AG10803 (cell line): ENCODE measurements at regions not wholly inside any gene's neighbourhood (a gene's known extent, or its start where the extent isn't known, plus 50 kb on each side); places are given as distances from the start of the nearest gene placed in this dataset.

Source experiments
- DNase-seq: peaks from one replicate; pipeline ENCODE4 v3.0.0; 2010; ENCODE audit warnings: low read depth
- H3K4me3 ChIP-seq: 2 replicates; pipeline ENCODE4 v1.5.1; 2011; ENCODE audit warnings: mild to moderate bottlenecking, low read length, control low read depth
- TF ChIP-seq, protein P1 (sequence below): conservative IDR thresholded peaks from 2 replicates; pipeline ENCODE4 v1.5.1; 2011; ENCODE audit warnings: mild to moderate bottlenecking, low read length, control low read depth, inconsistent platforms

- TF ChIP-seq, protein P1, sequence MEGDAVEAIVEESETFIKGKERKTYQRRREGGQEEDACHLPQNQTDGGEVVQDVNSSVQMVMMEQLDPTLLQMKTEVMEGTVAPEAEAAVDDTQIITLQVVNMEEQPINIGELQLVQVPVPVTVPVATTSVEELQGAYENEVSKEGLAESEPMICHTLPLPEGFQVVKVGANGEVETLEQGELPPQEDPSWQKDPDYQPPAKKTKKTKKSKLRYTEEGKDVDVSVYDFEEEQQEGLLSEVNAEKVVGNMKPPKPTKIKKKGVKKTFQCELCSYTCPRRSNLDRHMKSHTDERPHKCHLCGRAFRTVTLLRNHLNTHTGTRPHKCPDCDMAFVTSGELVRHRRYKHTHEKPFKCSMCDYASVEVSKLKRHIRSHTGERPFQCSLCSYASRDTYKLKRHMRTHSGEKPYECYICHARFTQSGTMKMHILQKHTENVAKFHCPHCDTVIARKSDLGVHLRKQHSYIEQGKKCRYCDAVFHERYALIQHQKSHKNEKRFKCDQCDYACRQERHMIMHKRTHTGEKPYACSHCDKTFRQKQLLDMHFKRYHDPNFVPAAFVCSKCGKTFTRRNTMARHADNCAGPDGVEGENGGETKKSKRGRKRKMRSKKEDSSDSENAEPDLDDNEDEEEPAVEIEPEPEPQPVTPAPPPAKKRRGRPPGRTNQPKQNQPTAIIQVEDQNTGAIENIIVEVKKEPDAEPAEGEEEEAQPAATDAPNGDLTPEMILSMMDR: no peak
- no peak overlapping the region for H3K4me3 ChIP-seq
- no peak for DNase-seq
Measured at GRCh38 chr7:51732951-51733350, 416.3 kb upstream of the COBL start.

DNA sequence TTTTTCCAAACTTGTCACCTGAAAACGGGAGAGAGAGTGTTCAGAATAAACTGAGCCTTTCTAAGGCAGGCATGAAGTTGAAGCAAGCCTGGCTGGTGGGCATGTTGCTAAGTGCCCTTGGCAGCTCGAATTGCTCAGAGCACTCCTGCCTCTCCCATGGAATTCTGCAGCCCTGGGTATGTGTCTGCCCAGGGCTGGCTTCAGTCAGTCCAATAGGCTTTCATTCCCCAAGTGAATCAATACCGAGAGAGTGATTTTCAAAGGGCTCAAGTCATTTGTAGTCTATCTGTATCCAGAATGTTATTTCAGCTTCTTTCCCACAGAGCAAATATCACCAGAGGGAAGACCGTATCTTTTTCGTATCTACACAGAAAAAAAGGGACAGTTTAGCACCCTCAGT, 415.5 kb upstream of the COBL start:
- no peak for DNase-seq
- H3K4me3 ChIP-seq: no peak overlapping the region
- TF ChIP-seq, protein P1: no peak

- TF ChIP-seq, protein P1: no peak
- DNase-seq: no peak
- H3K4me3 ChIP-seq: no peak overlapping the region
Measured at GRCh38 chr7:51731075-51731474, 414.5 kb upstream of the COBL start.

DNA sequence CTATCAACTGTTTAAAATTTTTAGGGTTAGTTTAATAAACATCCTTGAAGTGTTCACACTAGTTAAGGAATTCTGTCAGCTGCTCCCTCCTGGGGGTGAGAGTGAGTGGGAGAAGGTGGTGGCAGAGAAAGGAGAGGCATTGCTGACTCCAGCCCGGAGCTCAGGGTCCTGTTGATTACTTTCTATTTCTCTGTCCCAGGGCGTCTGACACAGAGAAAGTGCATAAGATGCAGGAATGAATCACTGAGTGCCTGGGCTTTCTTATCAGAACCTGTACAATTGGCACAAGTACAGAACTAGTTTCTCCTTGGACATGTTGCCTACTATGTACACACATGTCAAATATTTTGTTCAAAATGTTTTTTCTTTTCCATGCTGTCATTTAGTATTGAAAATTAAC, 410.8 kb upstream of the COBL start:
- TF ChIP-seq, protein P1: no peak
- no peak for DNase-seq

GRCh38 chr7:51706851-51707250, 390.2 kb upstream of the COBL start:
- TF ChIP-seq, protein P1: no peak
- no peak for DNase-seq
- H3K4me3 ChIP-seq: no peak overlapping the region

More for the DNA sequence above, 410.8 kb upstream of the COBL start:
- no peak overlapping the region for H3K4me3 ChIP-seq

DNA sequence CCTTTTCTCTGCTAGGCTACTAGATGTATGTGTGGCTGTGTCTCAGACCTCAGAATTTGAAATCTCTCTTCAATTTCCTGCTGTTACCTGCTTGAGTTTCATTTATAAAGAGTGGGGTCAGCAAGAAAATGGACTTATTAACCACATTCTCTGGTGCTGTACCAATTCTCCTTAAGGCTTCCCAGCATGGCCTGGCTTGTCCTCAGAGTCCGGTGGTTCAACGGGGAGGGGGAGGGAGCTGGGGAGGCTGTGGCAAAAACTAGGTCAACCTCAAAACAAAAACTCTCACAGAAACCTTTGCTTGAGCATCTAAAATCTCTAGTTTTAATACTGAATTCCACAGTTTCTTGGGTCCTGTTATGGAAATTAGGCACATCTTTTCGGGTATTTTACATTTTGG, 389.1 kb upstream of the COBL start:
- TF ChIP-seq, protein P1: no peak

GRCh38 chr7:51702673-51703072, 386.1 kb upstream of the COBL start:
- TF ChIP-seq, protein P1: no peak
- no peak overlapping the region for H3K4me3 ChIP-seq
- no peak for DNase-seq

More for the DNA sequence above, 389.1 kb upstream of the COBL start:
- no peak overlapping the region for H3K4me3 ChIP-seq
- DNase-seq: no peak
